H9 (cell line): ENCODE measurements at regions not wholly inside any gene's neighbourhood (a gene's known extent, or its start where the extent isn't known, plus 50 kb on each side); places are given as distances from the start of the nearest gene placed in this dataset.

Experiments used
- DNase-seq: peaks from one replicate; pipeline ENCODE4 v3.0.0-alpha.2; 2017
- H2AFZ ChIP-seq: one replicate; pipeline ENCODE4 v1.6.1; 2013; ENCODE audit warnings: mild to moderate bottlenecking, low read length, control low read depth, moderate library complexity
- H2AK5ac ChIP-seq: 2 replicates; pipeline ENCODE4 v1.6.1; 2013; ENCODE audit warnings: low read length, control low read depth, mixed read lengths; ENCODE audit not compliant: insufficient read length
- H2BK120ac ChIP-seq: one replicate; pipeline ENCODE4 v1.6.1; 2013; ENCODE audit warnings: low read depth, mild to moderate bottlenecking, low read length, control low read depth, inconsistent platforms; ENCODE audit not compliant: poor library complexity, severe bottlenecking
- H2BK12ac ChIP-seq: 2 replicates; pipeline ENCODE4 v1.6.1; 2013; ENCODE audit warnings: low read length, control low read depth, mixed read lengths, low read depth; ENCODE audit not compliant: insufficient read length
- H2BK15ac ChIP-seq: 2 replicates; pipeline ENCODE4 v1.6.1; 2013; ENCODE audit warnings: low read depth, low read length, control low read depth
- H2BK20ac ChIP-seq: one replicate; pipeline ENCODE4 v1.6.1; 2013; ENCODE audit warnings: low read depth, mild to moderate bottlenecking, low read length, control low read depth, inconsistent platforms; ENCODE audit not compliant: poor library complexity, severe bottlenecking
- H2BK5ac ChIP-seq: 2 replicates; pipeline ENCODE4 v1.6.1; 2013; ENCODE audit warnings: low read length, control low read depth, mixed read lengths; ENCODE audit not compliant: insufficient read length
- H3K14ac ChIP-seq: 2 replicates; pipeline ENCODE4 v1.6.1; 2013; ENCODE audit warnings: low read length, control low read depth; ENCODE audit not compliant: insufficient read depth
- H3K18ac ChIP-seq: 2 replicates; pipeline ENCODE4 v1.6.1; 2013; ENCODE audit warnings: low read depth, mild to moderate bottlenecking, mixed read lengths, low read length, control low read depth; ENCODE audit not compliant: insufficient read length
- H3K23ac ChIP-seq: 2 replicates; pipeline ENCODE4 v1.6.1; 2013; ENCODE audit warnings: low read length, control low read depth, mixed read lengths, low read depth; ENCODE audit not compliant: insufficient read length
- H3K23me2 ChIP-seq: 2 replicates; pipeline ENCODE4 v1.6.1; 2013; ENCODE audit warnings: low read depth, mild to moderate bottlenecking, mixed read lengths, low read length, control low read depth; ENCODE audit not compliant: insufficient read length, poor library complexity, severe bottlenecking
- H3K27ac ChIP-seq: 2 replicates; pipeline ENCODE4 v1.5.1; 2013; ENCODE audit warnings: low read length, control low read depth, mixed read lengths, low read depth; ENCODE audit not compliant: insufficient read length
- H3K27me3 ChIP-seq: 2 replicates; pipeline ENCODE4 v1.6.1; 2013; ENCODE audit warnings: low read length, control low read depth, inconsistent platforms; ENCODE audit not compliant: insufficient read depth
- H3K4ac ChIP-seq: 2 replicates; pipeline ENCODE4 v1.6.1; 2013; ENCODE audit warnings: low read depth, mild to moderate bottlenecking, control low read depth, inconsistent platforms, low read length, moderate library complexity
- H3K4me1 ChIP-seq: 2 replicates; pipeline ENCODE4 v1.6.1; 2013; ENCODE audit warnings: low read length, control low read depth, inconsistent platforms; ENCODE audit not compliant: insufficient read depth
- H3K4me2 ChIP-seq: 2 replicates; pipeline ENCODE4 v1.6.1; 2013; ENCODE audit warnings: low read length, control low read depth, mixed read lengths; ENCODE audit not compliant: insufficient read length, insufficient read depth
- H3K56ac ChIP-seq: 2 replicates; pipeline ENCODE4 v1.6.1; 2013; ENCODE audit warnings: low read depth, mild to moderate bottlenecking, mixed read lengths, low read length, control low read depth; ENCODE audit not compliant: insufficient read length
- H3K79me1 ChIP-seq: 2 replicates; pipeline ENCODE4 v1.6.1; 2013; ENCODE audit warnings: low read depth, mild to moderate bottlenecking, moderate library complexity, low read length, control low read depth, inconsistent platforms; ENCODE audit not compliant: insufficient read depth, poor library complexity, severe bottlenecking
- H3K79me2 ChIP-seq: 2 replicates; pipeline ENCODE4 v1.6.1; 2013; ENCODE audit warnings: low read length, control low read depth, inconsistent platforms; ENCODE audit not compliant: insufficient read depth
- H3K9ac ChIP-seq: 2 replicates; pipeline ENCODE4 v1.6.1; 2013; ENCODE audit warnings: low read length, control low read depth, mixed read lengths; ENCODE audit not compliant: insufficient read length; ENCODE audit errors: extremely low read depth
- H3K9me3 ChIP-seq: one replicate; pipeline ENCODE4 v1.6.1; 2013; ENCODE audit warnings: low read depth, low read length, inconsistent platforms; ENCODE audit not compliant: control insufficient read depth
- H3T11ph ChIP-seq: one replicate; pipeline ENCODE4 v1.6.1; 2013; ENCODE audit warnings: mild to moderate bottlenecking, low read length, control low read depth, inconsistent platforms
- H4K20me1 ChIP-seq: one replicate; pipeline ENCODE4 v1.6.1; 2013; ENCODE audit not compliant: control insufficient read depth, insufficient read length, insufficient read depth
- H4K5ac ChIP-seq: 2 replicates; pipeline ENCODE4 v1.6.1; 2013; ENCODE audit warnings: low read depth, mild to moderate bottlenecking, mixed read lengths, low read length, control low read depth; ENCODE audit not compliant: insufficient read length
- H4K8ac ChIP-seq: replicated peaks from 2 replicates; pipeline ENCODE4 v1.6.1; 2013; ENCODE audit warnings: low read length, control low read depth, mixed read lengths, low read depth; ENCODE audit not compliant: insufficient read length
- H4K91ac ChIP-seq: 2 replicates; pipeline ENCODE4 v1.6.1; 2013; ENCODE audit warnings: low read depth, mild to moderate bottlenecking, moderate library complexity, mixed read lengths, low read length, control low read depth; ENCODE audit not compliant: insufficient read length
- H3K27ac Mint-ChIP-seq, 3 experiments: 2 replicates in 2 of 3; 3 replicates in 1 of 3; pipeline ENCODE4 v1.8.0; 2020 to 2021; ENCODE audit warnings: mixed read lengths in 3 of 3, mild to moderate bottlenecking in 1 of 3, moderate library complexity in 1 of 3
- H3K27me3 Mint-ChIP-seq: 2 replicates; pipeline ENCODE4 v1.8.0; 2021; ENCODE audit warnings: low read depth, mild to moderate bottlenecking, moderate library complexity, mixed read lengths
- H3K36me3 Mint-ChIP-seq, 3 experiments: 2 replicates in 2 of 3; 3 replicates in 1 of 3; pipeline ENCODE4 v1.8.0; 2020 to 2021; ENCODE audit warnings: low read depth in 3 of 3, mixed read lengths in 3 of 3; ENCODE audit not compliant: insufficient read depth in 1 of 3
- H3K4me1 Mint-ChIP-seq, 2 experiments: 2 replicates each; pipeline ENCODE4 v1.8.0; 2020; ENCODE audit warnings: mixed read lengths in 2 of 2
- H3K4me3 Mint-ChIP-seq, 2 experiments: 2 replicates in 1 of 2; 3 replicates in 1 of 2; pipeline ENCODE4 v1.8.0; 2020 to 2021; ENCODE audit warnings: mild to moderate bottlenecking in 2 of 2, mixed read lengths in 2 of 2, moderate library complexity in 1 of 2
- H3K9me3 Mint-ChIP-seq, 2 experiments: 2 replicates in 1 of 2; 3 replicates in 1 of 2; pipeline ENCODE4 v1.8.0; 2020; ENCODE audit warnings: mild to moderate bottlenecking in 2 of 2, mixed read lengths in 2 of 2, moderate library complexity in 1 of 2
- TF ChIP-seq, protein P1 (sequence below): fragments of 200-600 bp; sonication (generic); conservative IDR thresholded peaks from 3 replicates; pipeline ENCODE4 v1.8.0; 2021; ENCODE audit warnings: antibody characterized with exemption, mild to moderate bottlenecking

DNA sequence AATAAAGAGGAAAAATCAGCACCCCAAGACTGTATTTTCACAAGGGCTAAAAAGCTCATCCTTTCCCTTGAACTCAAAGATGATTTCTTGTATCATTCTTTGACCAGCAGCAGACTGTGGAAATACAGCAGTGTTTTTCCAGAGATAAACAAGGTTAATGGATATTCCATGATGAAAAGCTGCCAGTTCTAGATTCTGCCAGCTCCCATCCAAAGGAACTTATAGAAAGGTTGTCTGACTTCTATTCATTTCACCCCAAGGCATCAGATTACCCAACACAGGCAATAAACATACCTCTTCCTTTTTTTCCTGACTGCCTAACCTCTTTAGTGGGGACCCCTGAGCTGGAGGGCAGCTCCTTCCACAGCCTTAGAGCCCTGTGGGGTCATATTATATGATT lies 375.8 kb upstream of the THBS1 start:
- Histone ChIP-seq H4K5ac (no peak overlapping the region), H3T11ph (no peak overlapping the region), H2AK5ac (no peak overlapping the region), H2BK5ac (no peak overlapping the region), H3K4ac (no peak overlapping the region), H3K4me2 (no peak overlapping the region), H3K27me3 (no peaks in the 10 kb centered on the region), H3K23me2 (no peaks in the 10 kb centered on the region), H2BK20ac (no peak overlapping the region), H4K20me1 (no peaks in the 10 kb centered on the region), H2BK15ac (no peak overlapping the region), H3K9ac (no peak overlapping the region), H3K9me3 (no peaks in the 10 kb centered on the region), H3K23ac (no peak overlapping the region), H3K18ac (no peak overlapping the region), H3K14ac (no peak overlapping the region), H3K4me1 (0 out of 2 replicates have a peak, but pooled peaks cover 3% of the 10 kb centered on the region), H3K56ac (no peak overlapping the region), H3K79me2 (no peaks in the 10 kb centered on the region), H4K91ac (no peak overlapping the region), H2AFZ (no peak overlapping the region), H4K8ac (no peak overlapping the region), H2BK12ac (no peak overlapping the region), H3K27ac (no peak overlapping the region), H3K79me1 (no peaks in the 10 kb centered on the region), H2BK120ac (no peak overlapping the region)
- DNase-seq, result no peak
- no peak overlapping the region for H3K4me3 Mint-ChIP-seq
- H3K27ac Mint-ChIP-seq, result no peak overlapping the region
- peaks cover 2% of the 10 kb centered on the region; the same call in 1 of the 2 replicates for H3K27me3 Mint-ChIP-seq
- H3K36me3 Mint-ChIP-seq, result peaks cover 0 to 5% (median 0%) of the 10 kb centered on the region in 3 experiments; a peak in 1 of 7 replicates
- peaks cover 1 to 5% of the 10 kb centered on the region in 2 experiments; a peak in 1 of 5 replicates for H3K9me3 Mint-ChIP-seq
- TF ChIP-seq, protein P1, sequence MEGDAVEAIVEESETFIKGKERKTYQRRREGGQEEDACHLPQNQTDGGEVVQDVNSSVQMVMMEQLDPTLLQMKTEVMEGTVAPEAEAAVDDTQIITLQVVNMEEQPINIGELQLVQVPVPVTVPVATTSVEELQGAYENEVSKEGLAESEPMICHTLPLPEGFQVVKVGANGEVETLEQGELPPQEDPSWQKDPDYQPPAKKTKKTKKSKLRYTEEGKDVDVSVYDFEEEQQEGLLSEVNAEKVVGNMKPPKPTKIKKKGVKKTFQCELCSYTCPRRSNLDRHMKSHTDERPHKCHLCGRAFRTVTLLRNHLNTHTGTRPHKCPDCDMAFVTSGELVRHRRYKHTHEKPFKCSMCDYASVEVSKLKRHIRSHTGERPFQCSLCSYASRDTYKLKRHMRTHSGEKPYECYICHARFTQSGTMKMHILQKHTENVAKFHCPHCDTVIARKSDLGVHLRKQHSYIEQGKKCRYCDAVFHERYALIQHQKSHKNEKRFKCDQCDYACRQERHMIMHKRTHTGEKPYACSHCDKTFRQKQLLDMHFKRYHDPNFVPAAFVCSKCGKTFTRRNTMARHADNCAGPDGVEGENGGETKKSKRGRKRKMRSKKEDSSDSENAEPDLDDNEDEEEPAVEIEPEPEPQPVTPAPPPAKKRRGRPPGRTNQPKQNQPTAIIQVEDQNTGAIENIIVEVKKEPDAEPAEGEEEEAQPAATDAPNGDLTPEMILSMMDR, result no peak
- H3K4me1 Mint-ChIP-seq, result peaks cover 9% of the 10 kb centered on the region in 2 experiments; a peak in 3 of 4 replicates
